Effector memory CD4-positive, alpha-beta T cell (primary cell): ENCODE measurements at regions not wholly inside any gene's neighbourhood (a gene's known extent, or its start where the extent isn't known, plus 50 kb on each side); places are given as distances from the start of the nearest gene placed in this dataset.
"Not testable (repeated sequence)": the region's sequence is repeated elsewhere in the genome, so short reads cannot be mapped to it uniquely, and the experiment has no call there.

Experiments used
- DNase-seq, 3 donors: peaks; one replicate each; pipeline ENCODE4 v3.0.0-alpha.2; 2020
- H3K27ac ChIP-seq: 2 replicates; pipeline ENCODE4 v1.7.0; 2013; ENCODE audit warnings: mild to moderate bottlenecking, low read length, moderate library complexity; ENCODE audit not compliant: insufficient read depth, poor library complexity, severe bottlenecking
- H3K27me3 ChIP-seq: replicated peaks from 2 replicates; pipeline ENCODE4 v1.7.0; 2013; ENCODE audit warnings: mild to moderate bottlenecking, low read length; ENCODE audit not compliant: insufficient read depth, control insufficient read depth, poor library complexity, severe bottlenecking
- H3K36me3 ChIP-seq: 2 replicates; pipeline ENCODE4 v1.7.0; 2013; ENCODE audit warnings: mild to moderate bottlenecking, low read length, moderate library complexity; ENCODE audit not compliant: control insufficient read depth, insufficient read depth
- H3K4me1 ChIP-seq: 2 replicates; pipeline ENCODE4 v1.7.0; 2013; ENCODE audit warnings: low read length, mild to moderate bottlenecking; ENCODE audit not compliant: control insufficient read depth, insufficient read depth, poor library complexity, severe bottlenecking
- H3K4me3 ChIP-seq: 2 replicates; pipeline ENCODE4 v1.7.0; 2013; ENCODE audit warnings: low read length, low read depth, mild to moderate bottlenecking; ENCODE audit not compliant: insufficient read depth, poor library complexity, severe bottlenecking
- H3K9me3 ChIP-seq: 2 replicates; pipeline ENCODE4 v1.7.0; 2013; ENCODE audit warnings: mild to moderate bottlenecking, low read length, moderate library complexity; ENCODE audit not compliant: control insufficient read depth

DNA sequence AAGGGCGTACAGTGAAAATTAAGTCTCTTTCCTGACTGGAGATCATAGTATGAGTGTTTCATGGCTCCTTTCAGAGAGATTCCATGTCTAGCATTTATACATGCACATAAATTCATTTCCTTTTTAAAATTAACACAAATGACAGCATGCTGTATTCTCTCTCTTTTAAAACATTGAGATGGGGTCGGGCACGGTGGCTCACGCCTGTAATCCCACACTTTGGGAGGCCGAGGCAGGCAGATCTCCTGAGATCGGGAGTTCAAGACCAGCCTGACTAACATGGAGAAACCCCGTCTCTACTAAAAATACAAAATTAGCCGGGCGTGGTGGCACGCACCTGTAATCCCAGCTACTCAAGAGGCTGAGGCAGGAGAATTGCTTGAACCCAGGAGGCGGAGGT, 93.1 kb downstream of the NPIPB5 start:
- H3K27ac ChIP-seq, DNase-seq, H3K4me1 ChIP-seq, H3K27me3 ChIP-seq, H3K4me3 ChIP-seq, H3K9me3 ChIP-seq, H3K36me3 ChIP-seq: not testable (repeated sequence)

DNA sequence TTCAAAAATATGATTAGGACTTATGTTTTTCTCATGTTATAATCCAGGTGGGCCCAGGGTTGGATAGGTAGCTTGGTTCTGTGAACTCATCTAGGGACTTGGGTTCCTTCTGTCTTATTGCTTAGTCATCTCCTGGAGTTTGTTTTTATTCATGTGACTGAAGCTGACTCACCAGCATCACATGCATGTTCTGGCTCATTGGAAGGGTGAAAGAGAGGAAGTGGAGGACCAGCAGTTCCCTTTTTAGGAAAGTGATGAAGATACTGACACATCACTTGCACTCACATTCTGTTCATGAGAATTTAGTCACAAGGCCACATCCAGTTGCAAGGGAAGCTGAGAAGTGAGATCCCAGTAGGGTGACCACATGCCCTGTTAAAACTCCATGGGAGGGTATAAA, 95.9 kb downstream of the NPIPB5 start:
- not testable (repeated sequence) for H3K27ac ChIP-seq, DNase-seq, H3K9me3 ChIP-seq, H3K4me3 ChIP-seq, H3K36me3 ChIP-seq, H3K4me1 ChIP-seq, H3K27me3 ChIP-seq

DNA sequence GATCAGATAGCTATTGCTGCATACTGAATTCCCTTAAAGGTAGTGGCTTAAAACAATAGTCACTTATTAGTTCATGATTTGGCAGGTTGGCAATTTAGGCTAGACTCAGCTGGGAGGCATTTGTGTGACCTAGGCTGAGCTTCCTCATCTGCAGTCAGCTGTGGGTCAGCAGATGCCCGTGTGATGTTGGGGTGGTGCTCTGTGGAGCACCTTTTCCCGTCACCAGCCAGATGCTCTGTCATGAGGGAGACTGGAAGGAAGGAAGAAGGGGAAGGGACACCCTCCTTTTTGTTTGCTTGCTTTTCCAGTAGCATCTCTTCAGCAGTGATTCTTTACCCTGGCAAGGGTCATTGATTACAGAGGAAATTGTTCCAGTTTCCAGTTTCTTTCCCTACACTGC, 99.1 kb downstream of the NPIPB5 start:
- not testable (repeated sequence) for H3K9me3 ChIP-seq, H3K27ac ChIP-seq, H3K4me1 ChIP-seq, H3K4me3 ChIP-seq, DNase-seq, H3K27me3 ChIP-seq, H3K36me3 ChIP-seq

DNA sequence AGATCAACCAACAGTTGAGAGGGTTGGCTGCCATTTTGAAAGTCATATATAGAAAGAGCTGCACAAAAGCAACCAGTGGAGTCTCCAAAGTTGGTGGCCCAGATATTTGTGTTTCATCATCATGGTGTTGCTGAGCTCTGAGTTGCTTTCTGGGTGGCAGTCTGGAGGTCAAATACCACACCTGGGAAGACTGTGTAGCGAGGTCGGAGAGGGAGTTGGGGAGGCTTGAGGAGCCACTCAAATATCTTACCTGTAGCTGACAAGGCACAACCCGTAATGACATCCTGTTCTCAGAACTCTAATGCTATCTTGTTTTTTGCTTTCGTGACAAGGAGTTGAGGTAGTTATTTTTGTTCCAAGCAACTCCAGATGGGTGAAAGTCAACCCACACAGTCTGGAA, 100.4 kb downstream of the NPIPB5 start:
- H3K4me3 ChIP-seq, H3K27me3 ChIP-seq, H3K27ac ChIP-seq, DNase-seq, H3K36me3 ChIP-seq, H3K9me3 ChIP-seq, H3K4me1 ChIP-seq: not testable (repeated sequence)

DNA sequence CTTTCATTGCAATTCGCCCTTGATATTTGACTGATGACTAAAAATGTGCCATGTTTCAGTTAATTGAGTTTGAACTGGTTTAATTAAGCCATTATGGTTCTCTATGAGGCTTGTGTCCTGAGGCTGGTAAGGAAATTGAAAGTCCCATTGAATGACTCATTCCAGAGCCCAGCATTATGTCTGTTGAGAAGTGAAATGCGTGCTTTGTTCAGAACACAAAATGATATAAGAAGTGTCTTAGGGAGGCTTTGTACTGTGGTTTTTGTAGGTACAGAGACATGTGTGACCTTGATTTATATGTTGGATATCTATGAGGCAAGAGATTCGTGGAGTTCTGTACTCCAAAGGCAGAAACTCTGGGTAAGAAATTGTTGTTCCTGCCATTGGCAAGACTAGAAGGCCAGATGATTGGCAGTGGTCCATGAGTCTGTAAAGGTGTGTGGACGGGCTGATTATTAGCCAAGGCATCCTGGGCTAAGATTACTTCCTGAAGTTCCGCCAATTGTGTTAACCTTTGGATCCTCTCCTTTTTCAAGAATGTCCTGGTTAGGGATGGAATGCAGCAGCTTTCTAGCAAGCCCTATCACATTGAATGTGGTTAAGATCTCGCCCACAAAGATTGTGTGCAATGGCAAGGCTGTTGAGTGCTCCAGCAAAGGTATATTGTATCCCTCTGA, 103.7 kb downstream of the NPIPB5 start:
- Histone ChIP-seq H3K36me3 (no peaks in the 10 kb centered on the region), H3K27me3 (no peaks in the 10 kb centered on the region), H3K9me3 (no peaks in the 10 kb centered on the region), H3K4me1 (no peaks in the 10 kb centered on the region), H3K4me3 (no peak overlapping the region), H3K27ac (no peak overlapping the region)
- no peak for DNase-seq

DNA sequence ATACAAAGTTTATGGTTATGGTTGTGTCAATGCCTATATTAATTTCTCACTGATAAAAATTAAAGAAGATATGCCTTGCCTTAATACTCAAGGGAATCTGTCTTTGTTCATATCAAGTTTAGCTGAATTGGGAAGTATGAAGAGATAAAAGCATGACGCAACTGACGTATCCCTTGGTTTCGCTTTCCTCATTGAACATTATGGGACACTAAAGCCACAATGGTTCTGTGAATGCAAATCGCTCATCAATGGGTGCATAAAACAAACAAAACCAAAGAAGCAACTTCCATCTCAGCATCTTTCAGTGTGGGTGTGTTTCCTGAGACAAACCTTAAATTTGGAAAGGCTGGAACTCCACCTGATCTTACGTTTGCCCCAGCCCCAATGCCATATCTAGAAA, 108.2 kb downstream of the NPIPB5 start:
- H3K4me3 ChIP-seq, result no peak overlapping the region
- H3K27me3 ChIP-seq, result no peaks in the 10 kb centered on the region
- no peaks in the 10 kb centered on the region for H3K36me3 ChIP-seq
- no peaks in the 10 kb centered on the region for H3K4me1 ChIP-seq
- no peak overlapping the region for H3K27ac ChIP-seq
- no peak for DNase-seq
- H3K9me3 ChIP-seq, result no peaks in the 10 kb centered on the region

DNA sequence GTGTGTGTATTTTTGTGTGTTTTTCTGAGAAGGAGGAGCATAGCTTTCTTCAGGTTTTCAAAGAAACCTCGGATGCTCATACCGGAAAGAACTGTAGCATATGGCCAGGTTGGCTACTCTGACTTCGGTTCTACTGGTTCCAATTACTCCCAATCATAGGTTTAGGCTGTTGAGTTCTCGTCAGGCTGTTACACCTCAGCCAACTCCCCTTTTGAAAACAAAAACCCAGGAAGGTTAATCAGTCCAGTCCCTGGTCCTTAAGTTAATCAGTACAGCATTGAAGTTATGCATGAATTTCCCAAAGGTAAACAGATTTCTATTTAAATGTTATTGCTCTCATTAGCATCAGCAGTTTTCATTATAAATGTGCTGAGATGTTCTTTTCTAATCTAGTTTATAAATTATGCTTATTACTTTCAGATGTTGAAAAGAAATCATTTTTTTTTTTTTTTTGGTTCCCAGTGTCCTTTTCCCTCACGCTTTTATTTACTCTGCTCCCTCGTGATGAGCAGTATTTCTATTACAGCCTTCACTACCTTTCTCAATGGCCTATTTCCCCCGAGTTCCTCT, 111.0 kb downstream of the NPIPB5 start:
- no peak for DNase-seq
- no peak overlapping the region for H3K27ac ChIP-seq
- no peaks in the 10 kb centered on the region for H3K27me3 ChIP-seq
- no peaks in the 10 kb centered on the region for H3K4me1 ChIP-seq
- H3K4me3 ChIP-seq, result no peak overlapping the region
- no peaks in the 10 kb centered on the region for H3K36me3 ChIP-seq
- H3K9me3 ChIP-seq, result no peaks in the 10 kb centered on the region

DNA sequence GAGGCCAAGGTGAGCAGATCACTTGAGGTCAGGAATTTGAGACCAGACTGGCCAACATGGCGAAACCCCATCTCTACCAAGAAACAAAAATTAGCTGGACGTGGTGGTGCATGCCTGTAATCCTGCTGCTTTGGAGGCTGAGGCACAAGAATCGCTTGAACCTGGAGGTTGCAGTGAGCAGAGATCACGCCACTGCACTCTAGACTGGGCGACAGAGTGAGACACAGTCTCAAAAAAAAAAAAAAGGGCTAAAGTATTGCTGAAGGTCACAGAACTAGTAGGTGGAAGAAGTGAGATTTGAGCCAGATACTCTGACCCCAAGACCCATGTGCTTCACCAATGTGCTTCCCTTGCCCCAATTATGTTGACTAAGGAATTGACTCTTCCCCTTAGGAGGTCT, 112.0 kb downstream of the NPIPB5 start:
- Histone ChIP-seq H3K4me1 (no peaks in the 10 kb centered on the region), H3K27ac (no peak overlapping the region), H3K9me3 (no peaks in the 10 kb centered on the region), H3K36me3 (no peaks in the 10 kb centered on the region), H3K27me3 (no peaks in the 10 kb centered on the region), H3K4me3 (no peak overlapping the region)
- DNase-seq, result no peak

DNA sequence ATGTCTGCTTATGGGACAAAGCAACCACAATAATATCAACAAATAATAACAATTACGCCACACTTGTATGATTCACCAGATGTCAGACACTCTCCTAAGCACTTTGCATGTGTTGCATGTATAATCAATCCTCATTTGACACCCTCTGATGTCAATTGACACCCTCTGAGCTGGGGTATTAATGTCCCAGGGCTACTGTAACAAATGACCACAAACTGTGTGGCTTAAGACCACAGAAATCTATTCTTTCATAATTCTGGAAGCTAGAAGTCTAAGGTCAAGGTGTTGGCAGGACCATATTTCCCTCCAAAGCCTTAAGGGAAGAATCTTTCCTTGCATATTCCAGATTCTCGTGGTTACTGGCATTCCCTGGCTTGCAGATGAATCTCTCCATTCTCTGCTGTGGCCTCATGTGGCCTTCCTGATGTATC, 112.7 kb downstream of the NPIPB5 start:
- no peaks in the 10 kb centered on the region for H3K36me3 ChIP-seq
- H3K9me3 ChIP-seq, result no peaks in the 10 kb centered on the region
- H3K27me3 ChIP-seq, result no peaks in the 10 kb centered on the region
- H3K4me3 ChIP-seq, result no peak overlapping the region
- H3K27ac ChIP-seq, result no peak overlapping the region
- H3K4me1 ChIP-seq, result no peaks in the 10 kb centered on the region
- DNase-seq, result no peak

DNA sequence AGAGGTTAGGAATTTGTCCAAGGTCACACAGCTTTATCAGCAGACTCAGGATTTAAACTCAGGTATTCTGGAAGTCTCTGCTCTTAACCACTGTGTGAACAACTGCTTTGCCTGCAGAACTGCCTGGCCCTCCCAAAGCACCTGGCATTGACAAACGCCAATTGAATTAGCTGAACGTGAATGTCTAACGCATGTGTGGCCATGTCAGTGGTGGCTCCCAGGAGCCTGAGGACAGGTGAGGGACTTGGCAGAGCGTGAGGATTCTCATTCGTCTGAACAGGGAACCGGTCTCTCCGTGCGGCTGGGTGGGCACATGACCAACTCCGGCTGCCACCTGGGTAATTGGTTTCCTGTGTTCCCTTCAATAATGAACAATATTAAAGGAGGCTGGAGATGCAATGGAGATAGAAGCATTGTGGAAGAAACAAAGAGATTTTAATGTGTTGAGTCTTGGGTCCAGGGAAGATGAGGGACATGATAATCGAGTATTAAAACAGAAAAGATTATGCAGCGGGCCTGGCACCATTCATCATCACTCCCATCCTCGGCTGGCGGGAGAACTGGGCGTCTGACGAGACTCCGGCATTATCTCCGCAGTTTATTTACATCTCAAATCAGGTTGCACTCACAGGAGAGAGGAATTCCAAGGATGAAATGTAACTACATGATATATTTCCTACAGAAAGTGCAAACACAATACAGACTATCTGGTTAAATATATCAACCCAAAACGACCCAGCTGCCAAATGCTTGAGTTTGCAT, 113.5 kb downstream of the NPIPB5 start:
- Histone ChIP-seq H3K4me3 (no peak overlapping the region), H3K4me1 (no peaks in the 10 kb centered on the region), H3K36me3 (no peaks in the 10 kb centered on the region), H3K9me3 (no peaks in the 10 kb centered on the region), H3K27ac (no peak overlapping the region), H3K27me3 (no peaks in the 10 kb centered on the region)
- no peak for DNase-seq
